ENCODE measurements at regions not wholly inside any gene's neighbourhood (a gene's known extent, or its start where the extent isn't known, plus 50 kb on each side); places are given as distances from the start of the nearest gene placed in this dataset.

DNA sequence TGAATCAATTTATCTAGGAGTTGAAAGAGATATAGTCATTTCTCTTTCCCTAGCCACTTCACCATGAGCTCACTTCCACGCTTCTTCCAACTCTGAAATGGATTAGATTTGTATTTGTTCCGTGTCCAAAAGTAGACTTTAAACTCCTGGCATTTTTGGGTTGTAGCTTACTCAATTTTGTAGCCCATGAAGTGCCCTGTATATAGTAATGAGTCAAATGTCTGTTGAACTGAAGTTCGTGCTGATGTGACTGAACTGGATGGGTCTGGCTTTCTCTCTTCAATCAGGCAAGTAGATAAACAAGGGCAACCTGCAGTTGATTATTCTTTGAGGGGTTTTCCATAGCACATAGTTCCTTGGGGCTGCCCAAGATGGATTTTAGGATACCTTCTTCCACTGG, 450.6 kb downstream of the SH2D1A start:
- H2AFZ ChIP-seq (ENCODE audit: low read length), result no peak overlapping the region
- H3K79me2 ChIP-seq (ENCODE audit: low read length), result no peaks in the 10 kb centered on the region
- TF ChIP-seq EZH2 (IDR thresholded peaks at IDR 0.05; ENCODE audit: low read length, unreplicated experiment), result no peak
- TF ChIP-seq EZH2phosphoT487 (IDR thresholded peaks at IDR 0.05; ENCODE audit: borderline replicate concordance, low read length), result no peak
- no peak for TF ChIP-seq CTCF (conservative IDR thresholded peaks at IDR 0.05; ENCODE audit: low read depth, low read length)
- H3K9me2 ChIP-seq (replicated peaks; ENCODE audit: low read length), result no peaks in the 10 kb centered on the region
- no peak overlapping the region for H3K27ac ChIP-seq (ENCODE audit: low read length)
- intact Hi-C loops (cut with micrococcal nuclease), result no loop called here
- no peaks in the 10 kb centered on the region for H3K4me1 ChIP-seq (ENCODE audit: insufficient read depth, low read length)
- ChIA-PET POLR2A (ENCODE audit: unreplicated experiment) (no interaction called here), CTCF (no interaction called here)
- no peak for DNase-seq
- H3F3A ChIP-seq (ENCODE audit: low read length, unreplicated experiment), result no peaks in the 10 kb centered on the region
- ATAC-seq, result no peak
- no TSS peak for BruUV-seq (replicated peaks)
- H4K20me1 ChIP-seq (ENCODE audit: low read length), result no peaks in the 10 kb centered on the region
- no peaks in the 10 kb centered on the region for H3K36me3 ChIP-seq (ENCODE audit: low read depth, low read length)
- no peak overlapping the region for H3K4me3 ChIP-seq (ENCODE audit: low read length)
- H3K4me2 ChIP-seq (ENCODE audit: low read length), result no peak overlapping the region
- no peak overlapping the region for H3K9ac ChIP-seq (ENCODE audit: low read length)
- H3K27me3 ChIP-seq (ENCODE audit: low read length), result no peaks in the 10 kb centered on the region
- no peaks in the 10 kb centered on the region for H3K9me3 ChIP-seq (ENCODE audit: low read length)

DNA sequence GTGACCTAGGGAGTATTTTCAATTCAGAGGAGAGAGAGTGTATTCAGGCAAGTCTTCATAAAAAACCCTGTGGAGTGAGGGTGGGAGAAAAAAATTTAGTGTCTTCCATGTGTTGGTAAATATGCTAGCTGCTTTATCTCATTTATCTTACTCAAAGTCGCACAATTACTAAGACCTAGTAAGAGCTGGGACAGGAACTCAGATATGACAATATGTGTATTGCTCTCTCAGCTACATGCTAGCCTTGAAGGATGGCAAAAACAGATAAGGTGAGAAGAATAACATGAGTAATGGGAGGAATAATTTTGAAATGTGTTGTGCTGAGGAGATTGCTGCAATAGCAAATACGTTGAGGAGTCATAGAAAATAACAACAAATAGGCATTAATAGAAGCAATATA, 458.6 kb downstream of the SH2D1A start:
- Histone ChIP-seq H3K4me3 (ENCODE audit: low read length) (no peak overlapping the region), H3K27me3 (ENCODE audit: low read length) (no peaks in the 10 kb centered on the region), H3K4me2 (ENCODE audit: low read length) (no peak overlapping the region), H4K20me1 (ENCODE audit: low read length) (no peaks in the 10 kb centered on the region), H3K9ac (ENCODE audit: low read length) (no peak overlapping the region), H3K79me2 (ENCODE audit: low read length) (no peaks in the 10 kb centered on the region), H3K9me2 (replicated peaks; ENCODE audit: low read length) (no peaks in the 10 kb centered on the region), H3F3A (ENCODE audit: low read length, unreplicated experiment) (no peaks in the 10 kb centered on the region), H2AFZ (ENCODE audit: low read length) (no peak overlapping the region), H3K27ac (ENCODE audit: low read length) (no peak overlapping the region), H3K36me3 (ENCODE audit: low read depth, low read length) (no peaks in the 10 kb centered on the region), H3K4me1 (ENCODE audit: insufficient read depth, low read length) (no peaks in the 10 kb centered on the region), H3K9me3 (ENCODE audit: low read length) (no peaks in the 10 kb centered on the region)
- POLR2A ChIA-PET (ENCODE audit: unreplicated experiment), result no interaction called here
- intact Hi-C loops (cut with micrococcal nuclease), result no loop called here
- CTCF ChIA-PET, result no interaction called here
- DNase-seq, result no peak
- ATAC-seq, result no peak
- no TSS peak for BruUV-seq (replicated peaks)
- TF ChIP-seq EZH2phosphoT487 (IDR thresholded peaks at IDR 0.05; ENCODE audit: borderline replicate concordance, low read length) (no peak), CTCF (conservative IDR thresholded peaks at IDR 0.05; ENCODE audit: low read depth, low read length) (no peak), EZH2 (IDR thresholded peaks at IDR 0.05; ENCODE audit: low read length, unreplicated experiment) (no peak)

DNA sequence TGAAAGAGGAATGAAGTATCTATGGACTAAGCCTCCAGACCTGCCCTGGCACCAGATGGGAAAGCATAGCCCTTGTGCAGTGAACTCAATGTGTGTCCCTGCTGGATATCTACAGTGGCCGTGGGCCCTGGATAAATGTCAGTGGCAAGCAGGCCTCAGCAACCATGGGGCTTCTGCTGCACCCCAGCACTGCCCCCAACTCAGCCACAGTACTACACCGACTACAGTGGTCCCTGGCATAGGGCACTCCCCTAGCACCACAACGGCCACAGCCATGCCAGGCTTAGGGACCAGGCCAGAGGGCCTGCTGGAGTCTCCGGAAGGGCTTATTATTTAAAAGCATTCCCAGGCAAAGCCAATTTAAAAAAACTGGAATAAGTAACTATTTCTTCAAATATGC, 459.1 kb downstream of the SH2D1A start:
- Histone ChIP-seq H3K9me3 (ENCODE audit: low read length) (no peaks in the 10 kb centered on the region), H3K4me2 (ENCODE audit: low read length) (no peak overlapping the region), H3K4me3 (ENCODE audit: low read length) (no peak overlapping the region), H3F3A (ENCODE audit: low read length, unreplicated experiment) (no peaks in the 10 kb centered on the region), H2AFZ (ENCODE audit: low read length) (no peak overlapping the region), H3K27me3 (ENCODE audit: low read length) (no peaks in the 10 kb centered on the region), H4K20me1 (ENCODE audit: low read length) (no peaks in the 10 kb centered on the region), H3K27ac (ENCODE audit: low read length) (no peak overlapping the region), H3K79me2 (ENCODE audit: low read length) (no peaks in the 10 kb centered on the region), H3K4me1 (ENCODE audit: insufficient read depth, low read length) (no peaks in the 10 kb centered on the region), H3K36me3 (ENCODE audit: low read depth, low read length) (no peaks in the 10 kb centered on the region), H3K9me2 (replicated peaks; ENCODE audit: low read length) (no peaks in the 10 kb centered on the region), H3K9ac (ENCODE audit: low read length) (no peak overlapping the region)
- no TSS peak for BruUV-seq (replicated peaks)
- ChIA-PET POLR2A (ENCODE audit: unreplicated experiment) (no interaction called here), CTCF (no interaction called here)
- DNase-seq, result no peak
- ATAC-seq, result no peak
- intact Hi-C loops (cut with micrococcal nuclease), result no loop called here
- TF ChIP-seq EZH2 (IDR thresholded peaks at IDR 0.05; ENCODE audit: low read length, unreplicated experiment), result no peak
- TF ChIP-seq EZH2phosphoT487 (IDR thresholded peaks at IDR 0.05; ENCODE audit: borderline replicate concordance, low read length), result no peak

Data from PC-3 (cell line).